GM23338 (cell line): ENCODE measurements at regions not wholly inside any gene's neighbourhood (a gene's known extent, or its start where the extent isn't known, plus 50 kb on each side); places are given as distances from the start of the nearest gene placed in this dataset.

Source experiments
- ATAC-seq: fragments of 200-7000 bp; cut with Tn5 transposase; 3 replicates; pipeline ENCODE4 v1.9.1; 2020
- DNase-seq: peaks from one replicate; pipeline ENCODE4 v3.0.0-alpha.2; 2015; ENCODE audit warnings: low spot score
- H2AFZ ChIP-seq: fragments of 200-600 bp; sonication (generic); 2 replicates; pipeline ENCODE4 v1.8.0; 2016; ENCODE audit warnings: antibody characterized with exemption, mild to moderate bottlenecking, moderate library complexity
- H3F3A ChIP-seq: fragments of 200-600 bp; sonication (generic); replicated peaks from 2 replicates; pipeline ENCODE4 v1.8.0; 2017; ENCODE audit warnings: antibody characterized with exemption, mixed run types, low read depth
- H3K27ac ChIP-seq: fragments of 200-600 bp; sonication (generic); 2 replicates; pipeline ENCODE4 v1.6.1; 2016; ENCODE audit warnings: low read depth
- H3K27me3 ChIP-seq: fragments of 200-600 bp; sonication (generic); 2 replicates; pipeline ENCODE4 v1.8.0; 2016; ENCODE audit warnings: mild to moderate bottlenecking, mixed run types, moderate library complexity; ENCODE audit not compliant: insufficient read depth
- H3K36me3 ChIP-seq: fragments of 200-600 bp; sonication (generic); 2 replicates; pipeline ENCODE4 v1.8.0; 2016; ENCODE audit warnings: mild to moderate bottlenecking; ENCODE audit not compliant: insufficient read depth
- H3K4me1 ChIP-seq: fragments of 200-600 bp; sonication (generic); 2 replicates; pipeline ENCODE4 v1.8.0; 2016; ENCODE audit warnings: mild to moderate bottlenecking, moderate library complexity; ENCODE audit not compliant: insufficient read depth
- H3K4me2 ChIP-seq: fragments of 200-600 bp; sonication (generic); 2 replicates; pipeline ENCODE4 v1.7.1; 2017; ENCODE audit warnings: mixed run types
- H3K4me3 ChIP-seq: fragments of 200-600 bp; sonication (generic); 2 replicates; pipeline ENCODE4 v1.6.1; 2016; ENCODE audit warnings: mixed run types
- H3K79me2 ChIP-seq: fragments of 200-600 bp; sonication (generic); replicated peaks from 2 replicates; pipeline ENCODE4 v1.8.0; 2017; ENCODE audit warnings: mild to moderate bottlenecking; ENCODE audit not compliant: insufficient read depth
- H3K9me2 ChIP-seq: fragments of 200-600 bp; sonication (generic); 2 replicates; pipeline ENCODE4 v1.8.0; 2017; ENCODE audit not compliant: insufficient read depth
- H4K20me1 ChIP-seq: fragments of 200-600 bp; sonication (generic); replicated peaks from 2 replicates; pipeline ENCODE4 v1.8.0; 2017; ENCODE audit warnings: mild to moderate bottlenecking; ENCODE audit not compliant: insufficient read depth
- H3K27ac Mint-ChIP-seq: 2 replicates; pipeline ENCODE4 v1.8.0; 2020; ENCODE audit warnings: inconsistent platforms, mild to moderate bottlenecking, moderate library complexity, mixed read lengths
- H3K27me3 Mint-ChIP-seq: 3 replicates; pipeline ENCODE4 v1.8.0; 2022; ENCODE audit warnings: low read depth, mild to moderate bottlenecking, moderate library complexity, mixed read lengths, inconsistent platforms; ENCODE audit not compliant: insufficient read depth, poor library complexity
- H3K36me3 Mint-ChIP-seq: 3 replicates; pipeline ENCODE4 v1.8.0; 2021; ENCODE audit warnings: low read depth, mild to moderate bottlenecking, inconsistent platforms, moderate library complexity, mixed read lengths
- H3K4me1 Mint-ChIP-seq: 3 replicates; pipeline ENCODE4 v1.8.0; 2020; ENCODE audit warnings: mild to moderate bottlenecking, inconsistent platforms, mixed read lengths
- H3K4me3 Mint-ChIP-seq: 3 replicates; pipeline ENCODE4 v1.8.0; 2021; ENCODE audit warnings: moderate library complexity, mild to moderate bottlenecking, inconsistent platforms, mixed read lengths
- H3K9me3 Mint-ChIP-seq: 3 replicates; pipeline ENCODE4 v1.8.0; 2020; ENCODE audit warnings: moderate library complexity, mild to moderate bottlenecking, inconsistent platforms, mixed read lengths
- CREB1 ChIP-seq: fragments of 250-450 bp; sonication (Bioruptor Pico); IDR thresholded peaks from 2 replicates; pipeline ENCODE4 v1.5.0; 2020; ENCODE audit warnings: low read depth, mild to moderate bottlenecking, moderate library complexity
- EZH2 ChIP-seq: fragments of 200-600 bp; sonication (generic); IDR thresholded peaks from one replicate; pipeline ENCODE4 v1.8.0; 2017; ENCODE audit warnings: antibody characterized with exemption, mild to moderate bottlenecking, low read depth; ENCODE audit not compliant: unreplicated experiment
- EZH2phosphoT487 ChIP-seq: fragments of 200-600 bp; sonication (generic); IDR thresholded peaks from one replicate; pipeline ENCODE4 v1.8.1; 2018; ENCODE audit warnings: antibody characterized with exemption; ENCODE audit not compliant: unreplicated experiment
- JUNB ChIP-seq: IDR thresholded peaks from one replicate; pipeline ENCODE4 v1.6.1; 2016; ENCODE audit warnings: antibody characterized with exemption; ENCODE audit not compliant: unreplicated experiment
- NANOG ChIP-seq: IDR thresholded peaks from 2 replicates; pipeline ENCODE4 v1.6.1; 2016; ENCODE audit warnings: antibody characterized with exemption, borderline replicate concordance
- POLR2AphosphoS5 ChIP-seq: IDR thresholded peaks from 2 replicates; pipeline ENCODE4 v1.6.1; 2016; ENCODE audit warnings: antibody characterized with exemption, low read depth
- REST ChIP-seq: IDR thresholded peaks from one replicate; pipeline ENCODE4 v1.6.1; 2018; ENCODE audit warnings: antibody characterized with exemption; ENCODE audit not compliant: unreplicated experiment
- STAT1 ChIP-seq: IDR thresholded peaks from one replicate; pipeline ENCODE4 v1.6.1; 2016; ENCODE audit warnings: antibody characterized with exemption; ENCODE audit not compliant: unreplicated experiment
- TF ChIP-seq, protein P1 (sequence below): IDR thresholded peaks from 2 replicates; pipeline ENCODE4 v1.6.1; 2016; ENCODE audit warnings: antibody characterized with exemption
- TF ChIP-seq, protein P2 (sequence below), 2 experiments: fragments of 200-600 bp in 1 of 2; sonication (generic) in 1 of 2; conservative IDR thresholded peaks; 2 replicates each; pipeline versions ENCODE4 v1.5.1 to v1.6.1; 2016 to 2017; ENCODE audit warnings: antibody characterized with exemption in 2 of 2, low read depth in 2 of 2, mild to moderate bottlenecking in 2 of 2, moderate library complexity in 1 of 2

DNA sequence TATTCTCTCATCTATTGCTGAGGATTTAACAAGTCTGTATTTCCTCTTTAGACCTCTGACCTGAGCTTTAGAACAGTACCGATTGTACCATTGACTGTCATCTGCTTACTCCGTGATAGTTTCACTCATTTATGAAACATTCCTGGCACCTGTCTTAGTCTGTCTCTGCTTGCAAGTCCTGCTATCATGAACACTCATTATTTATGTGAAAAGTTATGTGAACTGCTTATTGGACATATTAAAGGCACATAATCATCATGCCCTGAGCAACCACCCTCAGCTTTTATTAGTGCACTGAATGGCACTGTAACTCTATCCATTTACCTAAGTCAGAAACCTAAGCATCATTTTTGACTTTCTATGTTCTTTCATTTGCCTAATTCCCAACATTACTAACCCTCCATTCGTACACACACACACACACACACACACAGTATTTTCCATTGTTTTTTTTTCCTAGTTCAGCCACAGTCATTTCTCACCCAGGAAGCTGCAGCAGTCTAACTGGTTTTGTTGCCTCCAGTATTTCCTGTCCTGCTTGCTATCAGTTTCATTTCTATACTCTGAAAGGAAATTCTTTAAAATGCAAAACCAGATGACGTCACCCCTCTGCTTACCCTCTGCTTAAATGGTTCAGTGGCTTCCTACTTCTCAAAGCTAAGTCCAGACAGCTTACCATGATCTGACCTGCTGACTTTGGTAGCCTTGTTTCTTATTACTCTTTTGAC is 146.1 kb downstream of the HAUS1 start:
- H3K27ac Mint-ChIP-seq = peak overlapping the region; percentile 76
- H3K27me3 ChIP-seq = no peaks in the 10 kb centered on the region
- H3K36me3 ChIP-seq = no peaks in the 10 kb centered on the region; the same call in 1 of the 2 replicates
- H2AFZ ChIP-seq = no peak overlapping the region
- peaks cover 2% of the 10 kb centered on the region for H3K27me3 Mint-ChIP-seq
- H4K20me1 ChIP-seq = peaks cover 4% of the 10 kb centered on the region
- no peaks in the 10 kb centered on the region for H3K9me2 ChIP-seq
- H3K36me3 Mint-ChIP-seq = no peaks in the 10 kb centered on the region
- H3K4me3 ChIP-seq = peak overlapping the region; percentile 25; the same call in 1 of the 2 replicates
- no peaks in the 10 kb centered on the region; the same call in 1 of the 2 replicates for H3F3A ChIP-seq
- no peaks in the 10 kb centered on the region for H3K9me3 Mint-ChIP-seq
- peaks cover 33% of the 10 kb centered on the region for H3K4me1 Mint-ChIP-seq
- peaks cover 31% of the 10 kb centered on the region for H3K4me1 ChIP-seq
- peaks cover 35% of the 10 kb centered on the region for H3K79me2 ChIP-seq
- ATAC-seq (no peak), DNase-seq (peak; percentile 46)
- TF ChIP-seq CREB1 (CRISPR knock-in tag) (peak; percentile 68), REST (no peak)
- H3K27ac ChIP-seq = no peak overlapping the region; the same call in 1 of the 2 replicates
- H3K4me3 Mint-ChIP-seq = peak overlapping the region; percentile 18; the same call in 2 of the 3 replicates
- peak overlapping the region; percentile 63 for H3K4me2 ChIP-seq

DNA sequence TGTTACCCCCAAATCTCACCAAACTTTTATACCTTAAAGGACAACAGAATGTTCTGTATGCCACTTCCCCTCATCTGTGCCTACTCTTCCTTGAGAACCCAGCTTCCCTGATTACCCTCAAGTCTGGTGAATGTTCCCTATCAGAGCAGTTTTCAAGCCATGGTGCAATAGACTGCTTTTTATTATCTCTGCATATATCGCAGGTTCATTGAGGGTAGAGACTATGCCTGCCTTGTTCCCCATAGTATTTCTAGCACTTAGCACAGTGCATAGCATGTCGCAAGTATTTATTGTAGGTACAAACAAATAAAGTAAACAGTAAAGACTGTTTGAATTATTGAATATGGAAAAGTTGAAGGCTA is 146.6 kb downstream of the HAUS1 start:
- Histone ChIP-seq H3K36me3 (no peaks in the 10 kb centered on the region; the same call in 1 of the 2 replicates), H2AFZ (no peak overlapping the region), H3K4me3 (peak overlapping the region; percentile 25; the same call in 1 of the 2 replicates), H3K27ac (no peak overlapping the region; the same call in 1 of the 2 replicates), H3K4me2 (peak overlapping the region; percentile 63), H4K20me1 (peaks cover 4% of the 10 kb centered on the region), H3K27me3 (no peaks in the 10 kb centered on the region), H3K4me1 (peaks cover 26% of the 10 kb centered on the region), H3F3A (no peaks in the 10 kb centered on the region; the same call in 1 of the 2 replicates), H3K9me2 (no peaks in the 10 kb centered on the region), H3K79me2 (peaks cover 31% of the 10 kb centered on the region)
- no peaks in the 10 kb centered on the region for H3K36me3 Mint-ChIP-seq
- peak overlapping the region; percentile 18; the same call in 2 of the 3 replicates for H3K4me3 Mint-ChIP-seq
- peaks cover 31% of the 10 kb centered on the region for H3K4me1 Mint-ChIP-seq
- H3K27me3 Mint-ChIP-seq = peaks cover 2% of the 10 kb centered on the region
- no peaks in the 10 kb centered on the region for H3K9me3 Mint-ChIP-seq
- ATAC-seq (no peak), DNase-seq (no peak)
- peak overlapping the region; percentile 76 for H3K27ac Mint-ChIP-seq
- TF ChIP-seq, protein P1, sequence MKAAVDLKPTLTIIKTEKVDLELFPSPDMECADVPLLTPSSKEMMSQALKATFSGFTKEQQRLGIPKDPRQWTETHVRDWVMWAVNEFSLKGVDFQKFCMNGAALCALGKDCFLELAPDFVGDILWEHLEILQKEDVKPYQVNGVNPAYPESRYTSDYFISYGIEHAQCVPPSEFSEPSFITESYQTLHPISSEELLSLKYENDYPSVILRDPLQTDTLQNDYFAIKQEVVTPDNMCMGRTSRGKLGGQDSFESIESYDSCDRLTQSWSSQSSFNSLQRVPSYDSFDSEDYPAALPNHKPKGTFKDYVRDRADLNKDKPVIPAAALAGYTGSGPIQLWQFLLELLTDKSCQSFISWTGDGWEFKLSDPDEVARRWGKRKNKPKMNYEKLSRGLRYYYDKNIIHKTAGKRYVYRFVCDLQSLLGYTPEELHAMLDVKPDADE = no peak
- TF ChIP-seq POLR2AphosphoS5 (no peak), NANOG (no peak), CREB1 (CRISPR knock-in tag) (no peak), JUNB (no peak), REST (no peak), EZH2phosphoT487 (no peak), STAT1 (no peak), EZH2 (no peak)
- TF ChIP-seq, protein P2, sequence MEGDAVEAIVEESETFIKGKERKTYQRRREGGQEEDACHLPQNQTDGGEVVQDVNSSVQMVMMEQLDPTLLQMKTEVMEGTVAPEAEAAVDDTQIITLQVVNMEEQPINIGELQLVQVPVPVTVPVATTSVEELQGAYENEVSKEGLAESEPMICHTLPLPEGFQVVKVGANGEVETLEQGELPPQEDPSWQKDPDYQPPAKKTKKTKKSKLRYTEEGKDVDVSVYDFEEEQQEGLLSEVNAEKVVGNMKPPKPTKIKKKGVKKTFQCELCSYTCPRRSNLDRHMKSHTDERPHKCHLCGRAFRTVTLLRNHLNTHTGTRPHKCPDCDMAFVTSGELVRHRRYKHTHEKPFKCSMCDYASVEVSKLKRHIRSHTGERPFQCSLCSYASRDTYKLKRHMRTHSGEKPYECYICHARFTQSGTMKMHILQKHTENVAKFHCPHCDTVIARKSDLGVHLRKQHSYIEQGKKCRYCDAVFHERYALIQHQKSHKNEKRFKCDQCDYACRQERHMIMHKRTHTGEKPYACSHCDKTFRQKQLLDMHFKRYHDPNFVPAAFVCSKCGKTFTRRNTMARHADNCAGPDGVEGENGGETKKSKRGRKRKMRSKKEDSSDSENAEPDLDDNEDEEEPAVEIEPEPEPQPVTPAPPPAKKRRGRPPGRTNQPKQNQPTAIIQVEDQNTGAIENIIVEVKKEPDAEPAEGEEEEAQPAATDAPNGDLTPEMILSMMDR (conservative IDR thresholded peaks at IDR 0.05; ENCODE audit: low read depth in 2 of 2) = no peak
